ENCODE measurements at regions not wholly inside any gene's neighbourhood (a gene's known extent, or its start where the extent isn't known, plus 50 kb on each side); places are given as distances from the start of the nearest gene placed in this dataset.

DNA sequence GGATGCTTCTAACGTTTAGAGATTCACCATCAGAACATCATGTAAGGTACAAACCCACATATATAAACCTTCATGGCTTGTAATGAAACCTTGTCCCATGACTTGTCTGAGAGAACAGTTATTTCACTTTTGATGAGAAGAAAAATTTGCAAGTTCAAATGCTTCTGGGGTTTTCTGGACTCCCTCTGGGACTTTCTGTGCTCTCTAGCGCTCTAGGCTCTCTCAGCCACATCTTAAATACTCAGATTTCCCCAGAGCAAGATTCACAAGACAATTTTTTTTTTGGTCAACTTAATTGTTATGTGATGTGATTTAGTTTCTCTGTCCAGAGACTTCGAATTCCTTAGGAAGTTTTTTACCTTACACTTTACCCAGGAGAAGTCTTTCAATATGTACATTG, 282.8 kb upstream of the EDNRB start:
- DNase-seq, result no peak

DNA sequence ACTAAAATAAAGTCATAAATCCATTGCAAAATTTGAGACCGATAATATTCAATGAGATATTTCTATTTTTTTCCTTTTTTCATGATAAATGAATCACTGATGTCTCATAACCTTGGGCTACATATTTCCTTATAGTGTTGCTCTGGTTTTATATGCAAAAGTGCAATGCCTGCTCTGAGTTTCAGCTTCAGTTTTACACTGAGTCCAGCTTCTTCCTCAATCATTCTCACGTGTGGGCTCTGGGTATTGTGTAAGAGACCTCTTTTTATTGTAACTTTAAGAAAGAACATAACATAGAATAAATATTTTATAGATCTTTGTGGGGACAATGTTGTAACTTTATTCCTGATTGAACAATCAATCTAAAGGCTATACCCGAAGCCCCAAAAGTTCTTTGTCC, 280.2 kb upstream of the EDNRB start:
- DNase-seq, result no peak

DNA sequence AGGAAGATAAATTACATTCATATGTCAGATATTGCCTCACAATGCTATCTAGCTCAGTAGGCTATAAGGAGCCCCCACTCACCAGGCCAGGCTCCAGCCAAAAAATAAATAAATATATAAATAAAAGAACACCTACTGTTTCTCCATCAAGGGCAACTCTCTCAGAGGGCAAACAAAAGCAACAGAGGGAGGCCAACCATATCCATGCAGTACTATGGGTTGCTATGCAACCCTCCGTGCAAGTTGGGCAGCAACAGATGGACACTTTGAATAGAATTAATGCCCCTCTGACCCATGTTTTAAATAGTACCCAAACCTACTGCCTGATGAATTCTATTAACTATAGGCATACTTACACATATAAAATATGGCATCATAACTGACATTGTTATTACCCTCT, 279.8 kb upstream of the EDNRB start:
- DNase-seq, result no peak

GRCh38 chr13:78197231-78197630, 278.6 kb upstream of the EDNRB start:
- no peak for DNase-seq

- DNase-seq, result no peak
Observed at GRCh38 chr13:78194904-78195639, 276.4 kb upstream of the EDNRB start.

DNA sequence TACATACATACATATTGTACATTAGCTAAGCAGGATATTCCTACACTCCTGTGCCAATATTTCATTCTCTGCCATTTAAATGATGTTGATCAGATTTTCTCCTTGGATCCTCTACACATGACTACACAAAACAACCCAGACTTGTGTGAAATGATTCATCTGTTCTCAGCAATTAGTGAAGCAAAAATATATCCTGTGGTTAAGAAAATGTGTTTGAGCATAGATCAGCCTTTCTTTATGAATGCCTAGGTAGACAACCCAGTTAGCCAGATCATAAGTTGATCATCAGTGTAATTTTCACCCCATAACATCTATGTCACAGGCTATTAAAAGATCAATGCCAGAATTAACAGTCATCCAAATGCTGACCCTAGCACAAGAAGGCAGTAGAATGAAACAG, 275.2 kb upstream of the EDNRB start:
- no peak for DNase-seq

- no peak for DNase-seq
Observed at GRCh38 chr13:78192716-78193115, 274.1 kb upstream of the EDNRB start.

- no peak for DNase-seq
Observed at GRCh38 chr13:78190296-78190695, 271.7 kb upstream of the EDNRB start.

DNA sequence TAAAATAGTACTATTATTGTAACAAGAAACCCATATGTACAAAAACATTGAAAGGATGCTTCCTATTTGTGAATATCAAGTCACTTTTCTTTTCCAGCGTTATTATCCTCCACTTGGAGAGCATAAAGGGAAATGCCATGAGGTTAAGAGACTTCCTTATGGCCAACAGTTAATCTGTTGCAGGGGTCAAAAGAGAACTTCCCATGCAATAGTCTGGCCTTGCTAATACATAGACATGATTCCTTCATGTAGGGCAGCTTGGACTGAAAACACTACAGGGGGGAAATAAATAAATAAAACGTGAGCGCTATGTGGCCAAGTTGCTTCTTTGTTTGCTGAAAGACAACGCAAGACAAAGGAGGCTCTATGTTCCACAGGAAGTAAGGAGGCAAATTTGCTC, 269.1 kb upstream of the EDNRB start:
- no peak for DNase-seq

DNA sequence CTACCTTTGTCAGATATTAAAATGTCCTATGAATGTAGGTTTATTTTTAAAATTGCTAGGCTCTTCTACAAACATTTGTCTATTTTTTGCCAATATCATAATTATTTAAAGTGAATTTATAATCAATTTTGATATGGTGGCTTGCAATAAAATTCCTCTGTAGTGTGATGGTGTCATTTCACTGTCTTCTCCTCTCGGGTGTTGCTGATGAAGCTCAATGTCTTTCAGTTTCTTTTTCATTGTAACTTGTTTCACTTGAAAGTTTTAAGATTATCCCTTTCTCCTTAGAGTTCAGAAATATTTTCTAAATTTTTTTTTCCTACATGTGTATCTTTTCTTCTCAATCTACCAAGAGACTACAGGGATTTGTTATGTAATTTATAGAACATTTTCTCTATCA, 267.1 kb upstream of the EDNRB start:
- no peak for DNase-seq

GRCh38 chr13:78183732-78184131, 265.1 kb upstream of the EDNRB start:
- no peak for DNase-seq

- DNase-seq, result no peak
Observed at GRCh38 chr13:78182813-78183212, 264.2 kb upstream of the EDNRB start.

DNA sequence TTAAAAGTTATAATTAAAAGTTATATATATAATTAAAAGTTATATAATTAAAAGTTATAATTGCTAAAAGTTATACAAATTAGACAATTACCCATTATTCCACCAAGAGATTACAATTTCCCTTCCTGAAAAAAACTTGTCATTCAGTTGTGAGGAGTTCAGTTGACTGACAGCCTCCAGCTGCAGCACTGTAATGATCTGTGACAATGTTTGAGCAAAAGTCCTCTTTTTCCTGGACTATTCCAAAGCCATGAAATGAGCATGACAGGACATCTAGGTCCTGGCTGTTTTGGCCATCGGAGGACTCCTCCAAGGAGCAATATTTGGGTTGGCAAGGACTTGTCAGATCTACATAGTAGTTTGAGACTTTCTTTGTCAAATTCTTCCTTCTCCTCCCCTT, 258.7 kb upstream of the EDNRB start:
- no peak for DNase-seq

- DNase-seq, result no peak
Observed at GRCh38 chr13:78176880-78177279, 258.2 kb upstream of the EDNRB start.

DNA sequence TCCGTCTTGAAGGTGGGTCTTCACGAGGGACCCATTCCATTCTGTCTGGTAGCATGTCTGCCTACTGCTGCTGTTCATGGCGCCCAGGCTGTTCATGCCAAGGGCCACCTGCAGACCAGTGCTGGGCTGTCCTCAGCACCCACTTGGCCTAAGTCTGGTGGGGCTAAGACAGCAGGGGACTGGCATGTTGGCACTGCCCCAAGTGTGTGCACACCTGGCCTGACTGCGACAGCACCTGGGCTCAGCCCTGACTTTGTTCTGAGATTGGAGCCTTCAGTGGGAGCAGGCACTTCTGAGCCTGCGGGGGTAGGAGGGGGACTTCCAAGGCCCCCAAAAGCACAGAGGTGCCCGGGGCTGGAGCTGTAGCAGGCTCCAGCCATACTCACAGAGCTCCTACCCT, 250.8 kb upstream of the EDNRB start:
- no peak for DNase-seq

DNA sequence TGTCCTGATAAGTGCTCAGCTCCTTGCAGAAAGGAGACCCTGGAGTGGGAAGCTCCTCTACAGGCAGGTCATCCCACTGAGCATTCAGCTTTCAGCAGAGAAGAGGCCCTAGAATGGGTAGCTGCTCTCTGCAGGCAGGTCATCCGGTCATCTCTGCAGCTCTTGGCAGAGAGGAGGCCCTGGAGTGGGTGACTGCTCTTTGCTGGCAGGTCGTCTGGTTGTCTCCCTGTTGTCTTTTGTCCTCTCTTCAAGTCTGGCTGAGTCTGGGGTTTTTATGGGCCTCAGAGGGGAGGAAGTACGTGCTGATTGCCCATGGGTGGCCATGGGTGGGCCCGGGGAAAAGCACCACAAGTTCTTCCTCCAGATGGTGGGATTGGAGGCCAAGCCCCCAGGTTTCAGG, 250.3 kb upstream of the EDNRB start:
- DNase-seq, result no peak

GRCh38 chr13:78161266-78161665, 242.6 kb upstream of the EDNRB start:
- DNase-seq, result no peak

- no peak for DNase-seq
Observed at GRCh38 chr13:78160793-78161192, 242.2 kb upstream of the EDNRB start.

DNA sequence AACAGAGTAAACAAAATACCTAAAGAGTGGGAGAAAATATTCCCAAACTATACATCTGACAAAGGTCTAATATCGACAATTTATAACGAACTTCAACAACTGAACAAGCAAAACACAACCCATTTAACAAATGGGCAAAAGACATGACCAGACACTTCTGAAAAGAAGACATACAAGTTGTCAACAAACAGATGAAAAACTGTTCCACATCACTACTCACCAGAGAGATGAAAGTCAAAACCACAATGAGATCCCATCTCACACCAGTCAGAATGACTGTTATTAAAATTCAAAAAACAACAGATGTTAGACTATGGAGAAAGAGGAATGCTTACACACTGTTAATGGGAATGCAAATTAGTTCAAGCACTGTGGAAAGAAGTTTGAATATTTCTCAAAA, 233.8 kb upstream of the EDNRB start:
- DNase-seq, result no peak

DNA sequence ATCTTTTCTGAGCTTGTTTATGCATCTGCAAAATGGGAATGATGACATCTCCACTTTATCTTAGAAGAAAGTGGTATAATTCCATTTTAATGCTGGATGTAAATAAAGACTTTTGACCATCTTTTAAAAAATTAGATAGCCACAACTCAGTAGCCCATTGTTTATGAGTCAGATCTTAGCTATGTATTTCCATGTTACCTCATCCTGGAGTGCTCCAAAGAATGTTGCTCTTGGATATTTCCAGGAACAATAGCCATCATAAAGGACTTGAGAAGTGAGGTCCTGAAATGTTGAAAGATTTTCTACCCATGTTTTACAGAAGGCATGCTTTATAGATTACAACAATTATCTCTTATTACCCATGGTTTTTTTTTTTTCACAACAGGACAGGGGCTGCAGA, 229.3 kb upstream of the EDNRB start:
- no peak for DNase-seq

DNA sequence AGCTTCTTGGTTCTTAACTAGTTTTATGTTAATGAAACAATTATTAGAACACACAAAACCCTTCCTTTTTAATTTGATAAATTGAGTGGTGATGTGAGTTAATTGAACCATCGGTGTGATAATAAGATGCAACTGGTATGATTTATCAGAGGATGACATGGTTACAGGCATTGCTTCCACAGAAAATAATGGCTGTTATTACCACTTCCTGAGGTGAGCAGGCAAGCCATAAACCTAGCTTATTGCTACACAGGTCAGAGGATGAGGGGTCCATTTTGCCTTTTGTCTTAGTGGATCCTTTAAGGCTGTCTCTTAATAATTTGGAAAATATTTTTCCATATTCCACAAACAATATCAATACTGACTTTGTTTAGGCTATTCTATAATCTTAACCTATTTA, 226.6 kb upstream of the EDNRB start:
- DNase-seq, result no peak

DNA sequence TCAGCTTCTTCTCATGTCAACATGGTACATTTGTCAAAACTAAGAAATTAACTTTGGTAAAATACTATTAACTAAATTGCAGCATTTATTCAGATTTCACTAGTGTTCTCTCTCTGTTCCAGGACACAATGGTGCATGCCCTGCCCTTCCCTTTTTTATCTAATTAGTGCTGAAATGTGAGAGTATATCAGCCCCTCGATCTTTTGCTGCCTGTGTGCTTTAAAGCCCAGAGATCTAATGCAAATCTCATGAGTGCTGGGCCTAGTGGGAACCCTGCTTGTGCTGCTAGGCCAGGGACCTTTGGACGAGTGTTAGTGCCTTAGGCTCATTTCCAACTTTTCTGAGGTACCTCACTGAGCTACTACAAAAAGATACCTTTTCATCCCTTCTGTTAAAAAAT, 221.1 kb upstream of the EDNRB start:
- no peak for DNase-seq

DNA sequence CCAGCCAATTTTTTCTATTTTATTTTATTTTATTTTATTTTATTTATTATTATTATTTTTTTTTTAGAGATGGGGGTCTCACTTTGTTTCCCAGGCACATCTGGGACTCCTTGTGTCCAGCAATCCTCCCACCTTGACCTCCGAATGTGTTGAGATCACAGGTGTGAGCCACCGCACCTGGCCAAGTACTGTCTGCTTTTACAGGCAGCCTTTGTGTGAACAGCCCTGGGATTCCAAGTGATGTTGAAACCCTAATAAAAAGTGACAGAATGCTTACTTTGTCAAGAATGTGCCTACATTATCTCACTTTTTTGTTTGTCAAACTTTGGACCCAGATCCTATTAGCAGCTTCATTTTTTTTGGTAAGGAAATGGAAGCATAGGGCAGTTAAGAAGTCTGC, 220.1 kb upstream of the EDNRB start:
- DNase-seq, result no peak

- DNase-seq, result peak in 1 of 2 donors; percentile 41
Observed at GRCh38 chr13:78137404-78138142, 218.9 kb upstream of the EDNRB start.

DNA sequence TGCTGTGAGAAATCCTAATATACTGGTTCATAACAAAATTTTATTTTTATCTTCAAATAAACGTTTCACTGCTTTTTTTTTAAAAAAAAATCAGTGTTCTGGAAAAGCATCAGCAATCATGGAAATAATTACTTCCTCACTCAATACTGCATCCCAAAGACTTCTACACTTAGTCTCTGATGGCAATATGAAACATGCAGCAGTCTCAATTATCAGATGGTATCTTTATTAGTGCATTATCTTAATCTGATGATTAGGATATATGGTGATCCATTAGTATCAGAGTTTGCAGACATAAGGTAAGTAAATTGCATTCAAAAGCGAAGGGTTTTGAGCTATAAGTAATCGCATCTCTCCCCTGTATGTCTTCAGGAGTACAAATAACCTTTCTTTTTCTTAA, 218.3 kb upstream of the EDNRB start:
- DNase-seq, result no peak
